ENCODE measurements at regions not wholly inside any gene's neighbourhood (a gene's known extent, or its start where the extent isn't known, plus 50 kb on each side); places are given as distances from the start of the nearest gene placed in this dataset.

- no peaks in the 10 kb centered on the region for H3K9me3 ChIP-seq
- in situ Hi-C loops (cut with MboI; ENCODE audit: low pct_ligation_motif_present in 1 of 4, low pct_unique_long_range_greater_than_20kb in 1 of 4, low sequenced_read_pairs in 3 of 4): no loop called here
- 65 to 74% methylated on average over 4 of the region's 4 CpGs for WGBS, 2 donors (ENCODE audit: low coverage in 1 of 2)
- no peak for DNase-seq
- H3K4me1 ChIP-seq: no peaks in the 10 kb centered on the region
- H3K36me3 ChIP-seq: no peaks in the 10 kb centered on the region
- no peak overlapping the region for H3K27ac ChIP-seq
- intact Hi-C loops (cut with DNase I; ENCODE audit: low total_unique reads): no loop called here
- no peaks in the 10 kb centered on the region for H3K27me3 ChIP-seq
- TF ChIP-seq POLR2AphosphoS5 (IDR thresholded peaks at IDR 0.05) (no peak), POLR2A (IDR thresholded peaks at IDR 0.05) (no peak), EP300 (IDR thresholded peaks at IDR 0.05; ENCODE audit: low read depth) (no peak)
- TF ChIP-seq, protein P1, sequence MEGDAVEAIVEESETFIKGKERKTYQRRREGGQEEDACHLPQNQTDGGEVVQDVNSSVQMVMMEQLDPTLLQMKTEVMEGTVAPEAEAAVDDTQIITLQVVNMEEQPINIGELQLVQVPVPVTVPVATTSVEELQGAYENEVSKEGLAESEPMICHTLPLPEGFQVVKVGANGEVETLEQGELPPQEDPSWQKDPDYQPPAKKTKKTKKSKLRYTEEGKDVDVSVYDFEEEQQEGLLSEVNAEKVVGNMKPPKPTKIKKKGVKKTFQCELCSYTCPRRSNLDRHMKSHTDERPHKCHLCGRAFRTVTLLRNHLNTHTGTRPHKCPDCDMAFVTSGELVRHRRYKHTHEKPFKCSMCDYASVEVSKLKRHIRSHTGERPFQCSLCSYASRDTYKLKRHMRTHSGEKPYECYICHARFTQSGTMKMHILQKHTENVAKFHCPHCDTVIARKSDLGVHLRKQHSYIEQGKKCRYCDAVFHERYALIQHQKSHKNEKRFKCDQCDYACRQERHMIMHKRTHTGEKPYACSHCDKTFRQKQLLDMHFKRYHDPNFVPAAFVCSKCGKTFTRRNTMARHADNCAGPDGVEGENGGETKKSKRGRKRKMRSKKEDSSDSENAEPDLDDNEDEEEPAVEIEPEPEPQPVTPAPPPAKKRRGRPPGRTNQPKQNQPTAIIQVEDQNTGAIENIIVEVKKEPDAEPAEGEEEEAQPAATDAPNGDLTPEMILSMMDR (IDR thresholded peaks at IDR 0.05): no peak
- no peak overlapping the region for H3K4me3 ChIP-seq
These were observed 827.2 kb upstream of the ATXN8OS start for GRCh38 chr13:69280399-69280798.

- Histone ChIP-seq H3K27me3 (no peaks in the 10 kb centered on the region), H3K9me3 (no peaks in the 10 kb centered on the region), H3K4me1 (no peaks in the 10 kb centered on the region), H3K36me3 (no peaks in the 10 kb centered on the region), H3K4me3 (no peak overlapping the region), H3K27ac (no peak overlapping the region)
- intact Hi-C loops (cut with DNase I; ENCODE audit: low total_unique reads) (no loop called here), in situ Hi-C loops (cut with MboI; ENCODE audit: low pct_ligation_motif_present in 1 of 4, low pct_unique_long_range_greater_than_20kb in 1 of 4, low sequenced_read_pairs in 3 of 4) (no loop called here)
- no peak for DNase-seq
- TF ChIP-seq, protein P1 (IDR thresholded peaks at IDR 0.05): no peak
- no peak for TF ChIP-seq POLR2AphosphoS5 (IDR thresholded peaks at IDR 0.05)
- no peak for TF ChIP-seq EP300 (IDR thresholded peaks at IDR 0.05; ENCODE audit: low read depth)
- TF ChIP-seq POLR2A (IDR thresholded peaks at IDR 0.05): no peak
These were observed 828.4 kb upstream of the ATXN8OS start for GRCh38 chr13:69279213-69279612.

- Histone ChIP-seq H3K36me3 (no peaks in the 10 kb centered on the region), H3K27ac (no peak overlapping the region), H3K4me3 (no peak overlapping the region), H3K9me3 (no peaks in the 10 kb centered on the region), H3K27me3 (no peaks in the 10 kb centered on the region), H3K4me1 (no peaks in the 10 kb centered on the region)
- in situ Hi-C loops (cut with MboI; ENCODE audit: low pct_ligation_motif_present in 1 of 4, low pct_unique_long_range_greater_than_20kb in 1 of 4, low sequenced_read_pairs in 3 of 4): no loop called here
- TF ChIP-seq POLR2A (IDR thresholded peaks at IDR 0.05) (no peak), POLR2AphosphoS5 (IDR thresholded peaks at IDR 0.05) (no peak), EP300 (IDR thresholded peaks at IDR 0.05; ENCODE audit: low read depth) (no peak)
- TF ChIP-seq, protein P1 (IDR thresholded peaks at IDR 0.05): no peak
- WGBS, 2 donors (ENCODE audit: low coverage in 1 of 2): 29 to 50% methylated on average over 1 of the region's 1 CpG
- DNase-seq: no peak
- intact Hi-C loops (cut with DNase I; ENCODE audit: low total_unique reads): no loop called here
These were observed 833.4 kb upstream of the ATXN8OS start for GRCh38 chr13:69274231-69274630.

DNA sequence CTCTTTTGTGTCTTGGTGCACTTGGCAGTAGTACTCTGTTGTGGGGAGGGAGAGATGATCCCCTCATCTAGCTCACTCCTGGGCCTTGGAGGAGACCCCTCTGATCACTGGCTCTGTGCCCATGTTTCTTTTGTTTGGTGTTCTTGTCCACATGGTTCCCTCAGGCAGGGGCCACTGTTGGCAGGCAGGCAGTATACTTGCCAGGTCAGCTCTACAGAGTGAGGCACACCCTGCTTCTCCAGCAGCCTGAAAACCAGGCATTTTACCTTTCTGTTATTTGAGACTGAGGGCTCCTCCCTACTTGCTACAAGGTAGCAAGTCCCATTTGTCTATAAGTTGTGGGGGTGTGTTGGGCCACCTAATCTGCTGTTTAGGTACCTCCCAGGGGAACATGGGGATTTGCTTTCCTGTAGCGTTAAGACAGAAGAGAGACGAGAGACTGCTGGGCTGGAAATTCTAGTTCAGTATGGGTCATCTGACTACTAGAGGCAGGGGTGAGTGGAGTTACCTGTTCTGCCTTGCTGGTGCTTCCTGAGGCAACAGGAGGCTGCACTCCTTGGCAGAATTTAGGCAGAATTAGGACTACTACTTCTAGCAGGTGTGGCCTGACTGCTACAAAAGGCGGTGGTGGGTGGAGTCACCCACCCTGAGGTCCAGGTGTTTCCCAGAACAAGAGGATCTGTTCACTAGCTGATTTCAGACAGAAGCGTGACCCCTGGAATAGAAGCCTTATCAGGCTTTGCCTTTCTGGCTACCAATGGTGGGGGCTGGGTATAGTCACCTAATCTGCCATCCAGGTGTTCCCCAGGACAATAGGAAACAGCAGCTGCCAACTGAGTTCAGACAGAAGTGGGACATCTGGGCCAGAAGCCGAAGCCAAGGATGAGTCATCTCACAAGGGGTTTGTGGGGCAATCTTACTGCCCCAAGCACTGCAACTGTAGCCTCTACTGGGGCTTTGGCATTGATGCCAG lies 843.0 kb upstream of the ATXN8OS start:
- 79% methylated on average over 5 of the region's 5 CpGs; no CpG with 5 or more reads in 1 of the 2 donors for WGBS, 2 donors (ENCODE audit: low coverage in 1 of 2)
- DNase-seq: no peak
- no peaks in the 10 kb centered on the region for H3K27me3 ChIP-seq
- intact Hi-C loops (cut with DNase I; ENCODE audit: low total_unique reads) (no loop called here), in situ Hi-C loops (cut with MboI; ENCODE audit: low pct_ligation_motif_present in 1 of 4, low pct_unique_long_range_greater_than_20kb in 1 of 4, low sequenced_read_pairs in 3 of 4) (no loop called here)
- no peaks in the 10 kb centered on the region for H3K36me3 ChIP-seq
- H3K9me3 ChIP-seq: peaks cover 0 to 2% of the 10 kb centered on the region in 2 donors
- H3K27ac ChIP-seq: no peak overlapping the region
- no peak overlapping the region for H3K4me3 ChIP-seq
- H3K4me1 ChIP-seq: no peaks in the 10 kb centered on the region
- TF ChIP-seq POLR2A (IDR thresholded peaks at IDR 0.05) (no peak), POLR2AphosphoS5 (IDR thresholded peaks at IDR 0.05) (no peak), EP300 (IDR thresholded peaks at IDR 0.05; ENCODE audit: low read depth) (no peak)
- TF ChIP-seq, protein P1 (IDR thresholded peaks at IDR 0.05): no peak

Measured in transverse colon (tissue), 4 donors.